ENCODE measurements at regions not wholly inside any gene's neighbourhood (a gene's known extent, or its start where the extent isn't known, plus 50 kb on each side); places are given as distances from the start of the nearest gene placed in this dataset.

DNA sequence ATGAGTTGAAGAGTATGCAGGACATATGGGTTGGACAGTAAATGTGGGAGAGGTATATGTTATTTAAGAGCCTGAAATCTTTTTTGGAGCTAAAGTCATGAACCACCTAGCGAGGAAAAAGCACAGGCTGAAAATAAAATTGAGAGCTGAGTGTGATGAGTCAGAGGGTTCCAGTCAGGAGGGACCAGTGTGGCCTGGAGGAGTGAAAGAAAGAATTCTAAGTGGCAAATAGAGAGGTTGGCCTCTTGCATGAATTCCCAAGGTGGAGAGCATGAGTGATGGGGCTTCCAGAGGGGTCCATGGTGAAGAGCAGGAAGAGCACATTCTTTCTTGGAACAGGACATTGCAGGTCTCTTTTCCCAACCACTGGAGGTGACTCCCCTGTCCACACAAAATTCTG lies 282.6 kb downstream of the TDRD15 start:
- Histone ChIP-seq H3K27me3 (no peaks in the 10 kb centered on the region), H3K36me3 (no peaks in the 10 kb centered on the region), H3K4me3 (no peak overlapping the region), H3K27ac (no peak overlapping the region), H3K9me3 (no peaks in the 10 kb centered on the region), H3K4me1 (no peaks in the 10 kb centered on the region)
- intact Hi-C loops (cut with DNase I; ENCODE audit: low total_unique reads) = no loop called here
- 74 to 91% (median 81%) methylated on average over 1 of the region's 1 CpG for WGBS, 5 donors
- DNase-seq = no peak
- TF ChIP-seq POLR2A (IDR thresholded peaks at IDR 0.05) (no peak), CTCF (IDR thresholded peaks at IDR 0.05) (no peak), EP300 (IDR thresholded peaks at IDR 0.05) (no peak), POLR2AphosphoS5 (IDR thresholded peaks at IDR 0.05) (no peak)

GRCh38 chr2:21406911-21407310 lies 283.1 kb downstream of the TDRD15 start:
- no peaks in the 10 kb centered on the region for H3K9me3 ChIP-seq
- no peaks in the 10 kb centered on the region for H3K27me3 ChIP-seq
- WGBS, 5 donors = 54 to 77% (median 62%) methylated on average over 3 of the region's 3 CpGs
- intact Hi-C loops (cut with DNase I; ENCODE audit: low total_unique reads) = no loop called here
- H3K4me3 ChIP-seq = no peak overlapping the region
- no peak overlapping the region for H3K27ac ChIP-seq
- H3K36me3 ChIP-seq = no peaks in the 10 kb centered on the region
- TF ChIP-seq POLR2AphosphoS5 (IDR thresholded peaks at IDR 0.05) (no peak), CTCF (IDR thresholded peaks at IDR 0.05) (no peak), POLR2A (IDR thresholded peaks at IDR 0.05) (no peak), EP300 (IDR thresholded peaks at IDR 0.05) (no peak)
- DNase-seq = peak in 1 of 2 donors; percentile 29
- no peaks in the 10 kb centered on the region for H3K4me1 ChIP-seq

DNA sequence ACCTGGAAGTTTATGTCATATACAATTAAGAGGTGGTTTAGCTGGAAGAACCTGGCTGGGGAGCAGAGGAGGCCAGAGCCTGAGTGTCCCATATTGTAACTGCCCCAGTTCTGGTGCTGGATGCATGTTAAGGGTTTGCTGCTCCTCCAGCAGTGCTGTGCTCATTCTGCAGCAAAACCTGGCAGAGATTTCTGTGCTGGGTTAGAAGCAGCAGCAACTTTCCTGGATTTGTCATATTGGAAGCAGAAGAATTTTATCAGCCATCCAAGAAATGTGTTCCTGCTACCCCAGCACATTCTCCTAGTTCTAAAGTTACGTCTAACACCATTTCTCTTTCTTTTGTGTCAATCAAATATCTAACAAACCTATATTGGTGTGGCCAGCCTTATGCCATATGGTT lies 284.1 kb downstream of the TDRD15 start:
- no peaks in the 10 kb centered on the region for H3K9me3 ChIP-seq
- 50 to 85% (median 69%) methylated on average over 1 of the region's 1 CpG for WGBS, 5 donors

DNA sequence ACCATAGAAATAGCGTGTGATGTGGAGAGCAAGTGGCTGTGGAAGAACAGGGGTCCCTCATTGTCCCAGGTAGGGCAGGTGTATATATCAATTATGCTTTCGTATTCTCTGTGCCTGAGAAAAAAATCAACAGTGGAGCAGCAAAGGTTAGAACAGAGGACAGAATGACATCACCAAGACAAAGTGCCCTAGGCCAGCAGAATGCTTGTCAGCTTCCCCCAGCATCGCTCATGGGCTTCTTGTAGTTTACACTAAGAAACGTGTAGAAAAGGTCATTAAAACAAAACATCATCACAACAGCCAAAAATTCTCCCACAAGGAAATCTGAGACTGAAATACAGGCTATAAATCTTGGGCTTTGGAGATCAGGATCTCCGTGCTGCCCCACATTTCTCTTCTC lies 288.0 kb downstream of the TDRD15 start:
- Histone ChIP-seq H3K27me3 (no peaks in the 10 kb centered on the region), H3K4me1 (no peaks in the 10 kb centered on the region), H3K27ac (no peak overlapping the region), H3K9me3 (no peaks in the 10 kb centered on the region), H3K4me3 (no peak overlapping the region), H3K36me3 (no peaks in the 10 kb centered on the region)
- intact Hi-C loops (cut with DNase I; ENCODE audit: low total_unique reads) = no loop called here
- TF ChIP-seq CTCF (IDR thresholded peaks at IDR 0.05) = no peak
- no peak for TF ChIP-seq POLR2AphosphoS5 (IDR thresholded peaks at IDR 0.05)
- TF ChIP-seq EP300 (IDR thresholded peaks at IDR 0.05) = no peak
- TF ChIP-seq POLR2A (IDR thresholded peaks at IDR 0.05) = no peak
- DNase-seq = no peak
- WGBS, 5 donors = 53 to 62% (median 61%) methylated on average over 5 of the region's 5 CpGs

More for the DNA sequence above, 284.1 kb downstream of the TDRD15 start:
- H3K27me3 ChIP-seq = no peaks in the 10 kb centered on the region
- no peak for TF ChIP-seq POLR2AphosphoS5 (IDR thresholded peaks at IDR 0.05)
- no peak for TF ChIP-seq CTCF (IDR thresholded peaks at IDR 0.05)
- no peak for TF ChIP-seq POLR2A (IDR thresholded peaks at IDR 0.05)
- TF ChIP-seq EP300 (IDR thresholded peaks at IDR 0.05) = no peak
- DNase-seq = peak in 1 of 2 donors; percentile 9
- H3K36me3 ChIP-seq = no peaks in the 10 kb centered on the region
- no peak overlapping the region for H3K27ac ChIP-seq
- intact Hi-C loops (cut with DNase I; ENCODE audit: low total_unique reads) = no loop called here
- no peak overlapping the region for H3K4me3 ChIP-seq
- H3K4me1 ChIP-seq = no peaks in the 10 kb centered on the region
